ENCODE measurements at regions not wholly inside any gene's neighbourhood (a gene's known extent, or its start where the extent isn't known, plus 50 kb on each side); places are given as distances from the start of the nearest gene placed in this dataset.
A peak's percentile ranks its signal among the peaks of the same experiment; 100 is the strongest.
"Not testable (repeated sequence)": the region's sequence is repeated elsewhere in the genome, so short reads cannot be mapped to it uniquely, and the experiment has no call there.

DNA sequence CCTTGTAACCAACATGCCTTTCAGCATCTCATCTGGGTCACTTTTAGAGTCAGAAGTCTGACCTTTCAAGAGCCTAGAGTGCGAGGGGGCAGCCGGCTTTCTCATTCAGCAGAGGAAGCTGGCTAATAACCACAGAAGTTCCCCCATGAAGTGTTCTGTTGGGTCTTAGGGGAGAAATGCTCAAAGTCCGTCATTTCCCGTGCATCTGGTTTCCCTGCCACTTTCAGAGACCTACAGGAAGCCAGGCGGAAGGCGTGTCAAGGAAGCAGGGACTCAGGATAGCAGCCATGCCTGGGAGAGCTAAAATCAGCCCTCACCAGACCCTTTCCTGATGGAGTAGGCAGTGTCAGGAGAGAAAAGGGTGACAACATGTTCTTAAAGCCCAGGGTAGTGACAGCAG lies 301.8 kb upstream of the ID2 start:
- Histone ChIP-seq H3K27ac (peak overlapping the region; percentile 76), H3K4me3 (no peak overlapping the region), H3K36me3 (no peaks in the 10 kb centered on the region), H3K9me3 (ENCODE audit: low read depth) (no peaks in the 10 kb centered on the region), H3K27me3 (no peaks in the 10 kb centered on the region), H3K4me1 (ENCODE audit: low read depth) (peaks cover 28% of the 10 kb centered on the region)
- TF ChIP-seq CTCF (IDR thresholded peaks at IDR 0.05; ENCODE audit: low read depth, low read length): no peak
- peak in 1 of 2 donors; percentile 65 for DNase-seq (ENCODE audit: low read depth in 1 of 2, low spot score in 1 of 2)

GRCh38 chr2:8380566-8380965 lies 301.3 kb upstream of the ID2 start:
- H3K27ac ChIP-seq: peak overlapping the region; percentile 76
- no peaks in the 10 kb centered on the region for H3K36me3 ChIP-seq
- no peak overlapping the region for H3K4me3 ChIP-seq
- H3K4me1 ChIP-seq (ENCODE audit: low read depth): peaks cover 28% of the 10 kb centered on the region
- DNase-seq (ENCODE audit: low read depth in 1 of 2, low spot score in 1 of 2): peak in 1 of 2 donors; percentile 3
- H3K9me3 ChIP-seq (ENCODE audit: low read depth): no peaks in the 10 kb centered on the region
- no peaks in the 10 kb centered on the region for H3K27me3 ChIP-seq
- TF ChIP-seq CTCF (IDR thresholded peaks at IDR 0.05; ENCODE audit: low read depth, low read length): no peak

DNA sequence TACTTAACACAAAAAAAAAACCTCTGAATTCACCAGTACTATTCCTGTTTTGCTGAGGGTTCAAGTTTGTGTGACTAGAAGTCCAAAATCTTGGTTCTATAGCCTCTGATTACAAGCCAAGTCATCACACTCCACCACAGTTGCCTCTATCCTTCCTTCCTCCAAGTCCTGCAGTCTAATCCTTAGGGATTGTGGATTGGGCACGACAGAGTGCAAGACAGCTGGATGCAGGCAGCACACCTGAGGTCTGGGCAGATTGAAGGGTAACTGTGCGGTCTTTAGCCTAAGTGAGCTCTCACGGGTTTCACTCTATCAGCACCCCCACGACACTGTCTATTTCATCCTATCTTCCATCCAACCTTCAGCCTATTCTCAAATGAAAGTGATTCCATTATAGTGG lies 299.4 kb upstream of the ID2 start:
- Histone ChIP-seq H3K4me3 (no peak overlapping the region), H3K36me3 (no peaks in the 10 kb centered on the region), H3K4me1 (ENCODE audit: low read depth) (peaks cover 28% of the 10 kb centered on the region), H3K9me3 (ENCODE audit: low read depth) (no peaks in the 10 kb centered on the region), H3K27ac (no peak overlapping the region), H3K27me3 (no peaks in the 10 kb centered on the region)
- no peak for DNase-seq (ENCODE audit: low read depth in 1 of 2, low spot score in 1 of 2)
- no peak for TF ChIP-seq CTCF (IDR thresholded peaks at IDR 0.05; ENCODE audit: low read depth, low read length)

DNA sequence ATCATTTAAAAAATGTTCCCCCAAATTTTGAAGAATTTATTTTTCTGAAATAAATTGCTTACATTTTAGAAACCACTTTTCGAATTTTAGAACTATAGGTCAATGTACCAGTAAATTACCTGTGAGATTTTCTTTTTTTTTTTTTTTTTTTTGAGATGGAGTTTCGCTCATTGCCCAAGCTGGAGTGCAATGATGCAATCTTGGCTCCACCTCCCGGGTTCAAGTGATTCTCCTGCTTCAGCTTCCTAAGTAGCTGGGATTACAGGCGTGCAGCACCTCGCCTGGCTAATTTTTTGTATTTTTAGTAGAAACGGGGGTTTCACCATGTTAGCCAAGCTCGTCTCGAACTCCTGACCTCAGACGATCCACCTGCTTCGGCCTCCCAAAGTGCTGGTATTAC lies 295.1 kb upstream of the ID2 start:
- not testable (repeated sequence) for DNase-seq (ENCODE audit: low read depth in 1 of 2, low spot score in 1 of 2); H3K4me3 ChIP-seq; H3K27me3 ChIP-seq; H3K36me3 ChIP-seq; H3K9me3 ChIP-seq (ENCODE audit: low read depth); H3K4me1 ChIP-seq (ENCODE audit: low read depth); H3K27ac ChIP-seq

- Histone ChIP-seq H3K4me1 (ENCODE audit: low read depth) (no peaks in the 10 kb centered on the region), H3K36me3 (no peaks in the 10 kb centered on the region), H3K9me3 (ENCODE audit: low read depth) (no peaks in the 10 kb centered on the region), H3K27ac (no peak overlapping the region), H3K4me3 (no peak overlapping the region), H3K27me3 (no peaks in the 10 kb centered on the region)
- no peak for DNase-seq (ENCODE audit: low read depth in 1 of 2, low spot score in 1 of 2)
- no peak for TF ChIP-seq CTCF (IDR thresholded peaks at IDR 0.05; ENCODE audit: low read depth, low read length)
These were observed 293.1 kb upstream of the ID2 start for GRCh38 chr2:8388781-8389180.

- DNase-seq (ENCODE audit: low read depth in 1 of 2, low spot score in 1 of 2): peak in 1 of 2 donors; percentile 43
- H3K4me1 ChIP-seq (ENCODE audit: low read depth): no peaks in the 10 kb centered on the region
- no peak for TF ChIP-seq CTCF (IDR thresholded peaks at IDR 0.05; ENCODE audit: low read depth, low read length)
- no peaks in the 10 kb centered on the region for H3K27me3 ChIP-seq
- no peak overlapping the region for H3K27ac ChIP-seq
- no peak overlapping the region for H3K4me3 ChIP-seq
- no peaks in the 10 kb centered on the region for H3K36me3 ChIP-seq
- H3K9me3 ChIP-seq (ENCODE audit: low read depth): no peaks in the 10 kb centered on the region
These were observed 292.3 kb upstream of the ID2 start for GRCh38 chr2:8389431-8390108.
